Heart left ventricle (tissue), 16 donors: ENCODE measurements at regions not wholly inside any gene's neighbourhood (a gene's known extent, or its start where the extent isn't known, plus 50 kb on each side); places are given as distances from the start of the nearest gene placed in this dataset.

Experiments used
- ATAC-seq, 4 donors: fragments of 200-7000 bp; cut with Tn5 transposase; one replicate each; pipeline ENCODE4 v1.9.1; 2020 to 2022; ENCODE audit warnings: moderate library complexity in 4 of 4, mild to moderate bottlenecking in 3 of 4, moderate number of reproducible peaks in 1 of 4
- DNase-seq, 5 donors: peaks; one replicate each; pipeline ENCODE4 v3.0.0-alpha.2; 2020
- H3K27ac ChIP-seq, 12 donors: fragments of 200-600 bp; sonication (generic) in 4 of 12; one replicate each; pipeline versions ENCODE4 v1.5.0 to v1.8.0; 2016 to 2022; ENCODE audit warnings: mild to moderate bottlenecking in 2 of 12
- H3K27me3 ChIP-seq, 9 donors: fragments of 200-600 bp; sonication (generic) in 2 of 9; one replicate each; pipeline versions ENCODE4 v1.5.1 to v1.8.0; 2016 to 2022; ENCODE audit warnings: mild to moderate bottlenecking in 3 of 9
- H3K36me3 ChIP-seq, 9 donors: fragments of 200-600 bp; sonication (generic) in 2 of 9; one replicate each; pipeline versions ENCODE4 v1.5.0 to v1.8.0; 2018 to 2022; ENCODE audit warnings: mild to moderate bottlenecking in 2 of 9
- H3K4me1 ChIP-seq, 12 donors: fragments of 200-600 bp; sonication (generic) in 4 of 12; one replicate each; pipeline versions ENCODE4 v1.5.0 to v1.8.0; 2016 to 2022; ENCODE audit warnings: mild to moderate bottlenecking in 3 of 12
- H3K4me3 ChIP-seq, 12 donors: fragments of 200-600 bp; sonication (generic) in 4 of 12; one replicate each; pipeline versions ENCODE4 v1.5.0 to v1.8.0; 2017 to 2022; ENCODE audit warnings: mild to moderate bottlenecking in 9 of 12, moderate library complexity in 4 of 12
- H3K9me3 ChIP-seq, 12 donors: fragments of 200-600 bp; sonication (generic) in 4 of 12; one replicate each; pipeline versions ENCODE4 v1.5.0 to v1.8.0; 2016 to 2022; ENCODE audit warnings: mild to moderate bottlenecking in 1 of 12
- POLR2A ChIP-seq, 2 donors: fragments of 450-650 bp; IDR thresholded peaks; one replicate each; pipeline ENCODE4 v1.6.1; 2017; ENCODE audit warnings: antibody characterized with exemption in 2 of 2, mild to moderate bottlenecking in 2 of 2, moderate library complexity in 2 of 2
- WGBS, 4 donors: extraction: QIAGEN DNeasy Blood & Tissue Kit in 2 of 4; methylation state at CpG; one replicate each; pipeline versions ENCODE4 v1.1.5 to v1.1.7; 2013 to 2018; 5-methylcytosine and 5-hydroxymethylcytosine counted together
- intact Hi-C, 10 donors: fragments of 100-400 bp; cut with DNase I; formaldehyde crosslinking; loops; one replicate each; pipeline versions ENCODE4 v1.11.1 to v1.14.2; 2022
- TF ChIP-seq, protein P1 (sequence below), 12 donors: fragments of 200-600 bp; sonication (generic) in 4 of 12; IDR thresholded peaks; one replicate each; pipeline versions ENCODE4 v1.5.0 to v1.8.0; 2018 to 2022; ENCODE audit warnings: antibody characterized with exemption in 12 of 12, mild to moderate bottlenecking in 5 of 12
- donor health status: ischemic (EF 13 %, LVEDD 7.1; RV severe dilation, severe dysfunction).
- donor health status: healthy with polysubstance abuse.
- donor health status: DM: no; HTN: yes; CAD: no.
- donor health status: DM: no; HTN: no; CAD: no.
- donor health status: ischemic (EF 25% LVEDD 6.9; RV normal size, moderate dysfunction).
- donor health status: ischemic (EF 25% LVEDD 5.7; RV mildly dilated, moderate dysfunction).
- donor health status: healthy.
- donor health status: DM: yes; HTN: yes; CAD: no.
- donor health status: ischemic (EF 35%, LVEDD 5.7; RV mildly dilated, moderate dysfunction).
- donor health status: nonischemic (EF 11% LVEDD 7.7; RV severe dilation, severe dysfunction).
- donor health status: DM: yes; HTN: yes; CAD: no.
- donor health status: PGD.
- donor health status: ischemic (EF 29% LVEDD 5.4; RV normal size, mild dysfunction).
- donor health status: nonischemic (EF 23%, LVEDD 6.1; RV moderate dilation, normal function).

DNA sequence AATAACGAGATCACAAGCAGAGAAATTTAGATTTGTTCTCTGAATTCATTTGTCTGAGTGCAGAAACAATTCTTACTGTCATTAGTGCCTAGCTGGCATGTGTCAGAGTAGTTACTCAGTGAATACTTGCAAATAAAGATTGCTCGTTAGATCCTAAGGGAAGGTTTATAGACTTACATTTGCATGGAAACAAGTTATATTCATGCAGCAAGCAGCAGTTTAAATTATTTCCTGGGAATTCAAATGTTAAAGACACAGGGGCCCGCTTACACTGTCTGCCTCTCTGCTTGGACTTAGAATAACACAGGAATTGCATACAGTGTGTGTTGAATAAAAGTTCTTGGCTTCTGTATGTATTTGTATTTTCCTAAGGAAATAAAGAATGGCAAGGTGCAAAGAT lies 680.6 kb upstream of the NECTIN3 start:
- DNase-seq (no peak), ATAC-seq (no peak)
- 46 to 73% (median 58%) methylated on average over 3 of the region's 3 CpGs for WGBS, 4 donors
- TF ChIP-seq, protein P1, sequence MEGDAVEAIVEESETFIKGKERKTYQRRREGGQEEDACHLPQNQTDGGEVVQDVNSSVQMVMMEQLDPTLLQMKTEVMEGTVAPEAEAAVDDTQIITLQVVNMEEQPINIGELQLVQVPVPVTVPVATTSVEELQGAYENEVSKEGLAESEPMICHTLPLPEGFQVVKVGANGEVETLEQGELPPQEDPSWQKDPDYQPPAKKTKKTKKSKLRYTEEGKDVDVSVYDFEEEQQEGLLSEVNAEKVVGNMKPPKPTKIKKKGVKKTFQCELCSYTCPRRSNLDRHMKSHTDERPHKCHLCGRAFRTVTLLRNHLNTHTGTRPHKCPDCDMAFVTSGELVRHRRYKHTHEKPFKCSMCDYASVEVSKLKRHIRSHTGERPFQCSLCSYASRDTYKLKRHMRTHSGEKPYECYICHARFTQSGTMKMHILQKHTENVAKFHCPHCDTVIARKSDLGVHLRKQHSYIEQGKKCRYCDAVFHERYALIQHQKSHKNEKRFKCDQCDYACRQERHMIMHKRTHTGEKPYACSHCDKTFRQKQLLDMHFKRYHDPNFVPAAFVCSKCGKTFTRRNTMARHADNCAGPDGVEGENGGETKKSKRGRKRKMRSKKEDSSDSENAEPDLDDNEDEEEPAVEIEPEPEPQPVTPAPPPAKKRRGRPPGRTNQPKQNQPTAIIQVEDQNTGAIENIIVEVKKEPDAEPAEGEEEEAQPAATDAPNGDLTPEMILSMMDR (IDR thresholded peaks at IDR 0.05) = no peak
- no peak for TF ChIP-seq POLR2A (IDR thresholded peaks at IDR 0.05)
- H3K4me1 ChIP-seq = no peaks in the 10 kb centered on the region
- H3K4me3 ChIP-seq = no peak overlapping the region
- H3K27ac ChIP-seq = no peak overlapping the region
- H3K36me3 ChIP-seq = no peaks in the 10 kb centered on the region
- H3K27me3 ChIP-seq = no peaks in the 10 kb centered on the region
- no peaks in the 10 kb centered on the region for H3K9me3 ChIP-seq
- intact Hi-C loops = no loop called here

DNA sequence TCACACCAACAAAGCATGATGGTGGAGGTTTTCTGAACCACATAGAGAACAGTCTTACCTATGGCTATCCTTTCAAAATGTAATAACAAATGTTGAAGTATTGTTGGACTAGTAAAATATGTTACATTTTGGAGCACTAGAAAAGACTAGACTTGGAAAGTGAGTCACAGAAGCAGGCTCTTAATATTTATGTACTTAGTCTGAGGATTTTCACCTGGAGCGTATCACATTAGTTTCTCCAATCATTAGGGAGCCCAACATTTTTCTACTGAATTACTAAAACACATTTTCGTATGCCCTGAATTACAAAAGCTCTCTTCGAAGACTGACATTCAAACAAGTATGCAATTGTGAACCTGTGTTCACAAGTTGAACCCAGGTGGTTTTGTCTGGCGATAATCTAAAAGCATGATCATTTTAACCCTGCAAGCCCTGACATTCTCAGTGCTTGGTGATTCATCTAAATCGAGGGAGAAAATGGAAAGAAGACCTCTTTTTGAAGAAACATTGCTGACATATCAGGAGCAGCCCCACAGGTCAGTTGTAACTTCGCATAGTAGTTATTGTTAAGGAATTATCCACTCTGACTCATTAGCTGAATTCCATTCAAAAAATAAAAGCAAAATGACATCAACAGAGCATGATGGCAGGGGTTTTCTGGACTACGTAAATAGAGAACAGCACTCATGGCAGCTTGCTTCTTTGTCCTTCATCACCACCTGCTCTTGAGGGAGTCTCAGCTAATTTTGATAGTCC lies 679.8 kb upstream of the NECTIN3 start:
- ATAC-seq (no peak), DNase-seq (no peak)
- no peaks in the 10 kb centered on the region for H3K36me3 ChIP-seq
- 80 to 89% (median 84%) methylated on average over 7 of the region's 7 CpGs for WGBS, 4 donors
- H3K4me1 ChIP-seq = no peaks in the 10 kb centered on the region
- no peaks in the 10 kb centered on the region for H3K27me3 ChIP-seq
- H3K4me3 ChIP-seq = no peak overlapping the region
- TF ChIP-seq POLR2A (IDR thresholded peaks at IDR 0.05) = no peak
- TF ChIP-seq, protein P1 (IDR thresholded peaks at IDR 0.05) = no peak
- intact Hi-C loops = no loop called here
- H3K27ac ChIP-seq = no peak overlapping the region
- no peaks in the 10 kb centered on the region for H3K9me3 ChIP-seq

DNA sequence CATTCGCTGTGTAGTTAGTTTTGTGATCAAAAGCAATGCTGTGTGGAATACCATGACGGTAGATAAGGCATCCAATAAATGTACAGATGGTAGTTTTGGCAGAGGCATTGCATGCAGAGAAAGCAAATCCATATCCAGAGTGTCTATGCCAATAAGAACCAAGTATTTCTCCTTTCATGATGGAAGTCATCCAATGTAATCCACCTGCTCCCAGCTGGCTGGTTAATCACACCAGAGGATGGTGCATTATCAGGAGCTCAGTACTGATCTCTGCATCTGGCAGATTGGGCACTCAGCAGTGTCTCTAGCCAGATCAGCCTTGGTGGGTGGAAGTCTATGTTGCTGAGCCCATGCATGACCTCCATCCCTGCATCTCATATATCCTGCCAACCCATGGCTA lies 677.7 kb upstream of the NECTIN3 start:
- WGBS, 4 donors = 41 to 85% (median 76%) methylated on average over 2 of the region's 2 CpGs
- H3K4me1 ChIP-seq = no peaks in the 10 kb centered on the region
- no peaks in the 10 kb centered on the region for H3K9me3 ChIP-seq
- no peaks in the 10 kb centered on the region for H3K36me3 ChIP-seq
- intact Hi-C loops = no loop called here
- DNase-seq (no peak), ATAC-seq (no peak)
- no peaks in the 10 kb centered on the region for H3K27me3 ChIP-seq
- H3K27ac ChIP-seq = no peak overlapping the region
- no peak overlapping the region for H3K4me3 ChIP-seq
- no peak for TF ChIP-seq POLR2A (IDR thresholded peaks at IDR 0.05)
- TF ChIP-seq, protein P1 (IDR thresholded peaks at IDR 0.05) = no peak

DNA sequence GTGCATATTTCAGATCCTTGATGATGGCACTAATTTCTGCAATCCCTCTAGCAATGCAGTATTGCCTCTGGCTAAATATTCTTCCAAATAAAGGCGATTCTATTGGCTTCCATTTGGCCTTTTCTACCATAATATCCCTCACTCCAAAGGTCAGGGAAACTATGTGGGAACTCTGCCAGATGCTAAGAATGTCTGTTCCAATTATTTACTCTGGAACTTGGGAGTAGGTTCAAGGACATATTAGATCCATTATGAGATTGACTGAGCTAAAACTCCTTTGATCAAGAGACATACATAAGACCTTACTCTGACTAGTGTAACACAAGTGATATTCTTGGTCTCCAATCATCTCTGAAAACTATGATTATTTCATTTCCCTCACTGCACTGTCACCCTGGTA lies 674.5 kb upstream of the NECTIN3 start:
- Histone ChIP-seq H3K27ac (no peak overlapping the region), H3K4me1 (no peaks in the 10 kb centered on the region), H3K9me3 (peaks cover 0 to 24% (median 5%) of the 10 kb centered on the region in 12 donors), H3K27me3 (no peaks in the 10 kb centered on the region), H3K4me3 (no peak overlapping the region), H3K36me3 (no peaks in the 10 kb centered on the region)
- no peak for TF ChIP-seq POLR2A (IDR thresholded peaks at IDR 0.05)
- TF ChIP-seq, protein P1 (IDR thresholded peaks at IDR 0.05) = no peak
- no peak for ATAC-seq
- DNase-seq = no peak
- 41 to 73% (median 56%) methylated on average over 1 of the region's 1 CpG for WGBS, 4 donors
- intact Hi-C loops = no loop called here
